T-helper 17 cell (primary cell): ENCODE measurements at regions not wholly inside any gene's neighbourhood (a gene's known extent, or its start where the extent isn't known, plus 50 kb on each side); places are given as distances from the start of the nearest gene placed in this dataset.

Source experiments
- ATAC-seq: fragments of 150-1000 bp; cut with Tn5 transposase; 2 replicates; pipeline ENCODE4 v1.10.0; 2021; ENCODE audit warnings: mild to moderate bottlenecking, moderate library complexity
- DNase-seq, 3 donors: peaks; one replicate each; pipeline versions ENCODE4 v3.0.0 to v3.0.0-alpha.2; 2020 to 2021
- H3K9me3 ChIP-seq: one replicate; pipeline ENCODE4 v1.7.0; 2013; ENCODE audit warnings: low read length, mild to moderate bottlenecking; ENCODE audit not compliant: control insufficient read depth, poor library complexity, severe bottlenecking
- H3K27ac Mint-ChIP-seq: one replicate; pipeline ENCODE4 v1.8.0; 2022; ENCODE audit warnings: mild to moderate bottlenecking, moderate library complexity, mixed read lengths
- H3K27me3 Mint-ChIP-seq: one replicate; pipeline ENCODE4 v1.8.0; 2022; ENCODE audit warnings: mixed read lengths
- H3K36me3 Mint-ChIP-seq: one replicate; pipeline ENCODE4 v1.8.0; 2022; ENCODE audit warnings: low read depth, mixed read lengths
- H3K4me1 Mint-ChIP-seq: one replicate; pipeline ENCODE4 v1.8.0; 2022; ENCODE audit warnings: mild to moderate bottlenecking, mixed read lengths
- H3K4me3 Mint-ChIP-seq: one replicate; pipeline ENCODE4 v1.8.0; 2022; ENCODE audit warnings: mild to moderate bottlenecking, moderate library complexity, mixed read lengths

DNA sequence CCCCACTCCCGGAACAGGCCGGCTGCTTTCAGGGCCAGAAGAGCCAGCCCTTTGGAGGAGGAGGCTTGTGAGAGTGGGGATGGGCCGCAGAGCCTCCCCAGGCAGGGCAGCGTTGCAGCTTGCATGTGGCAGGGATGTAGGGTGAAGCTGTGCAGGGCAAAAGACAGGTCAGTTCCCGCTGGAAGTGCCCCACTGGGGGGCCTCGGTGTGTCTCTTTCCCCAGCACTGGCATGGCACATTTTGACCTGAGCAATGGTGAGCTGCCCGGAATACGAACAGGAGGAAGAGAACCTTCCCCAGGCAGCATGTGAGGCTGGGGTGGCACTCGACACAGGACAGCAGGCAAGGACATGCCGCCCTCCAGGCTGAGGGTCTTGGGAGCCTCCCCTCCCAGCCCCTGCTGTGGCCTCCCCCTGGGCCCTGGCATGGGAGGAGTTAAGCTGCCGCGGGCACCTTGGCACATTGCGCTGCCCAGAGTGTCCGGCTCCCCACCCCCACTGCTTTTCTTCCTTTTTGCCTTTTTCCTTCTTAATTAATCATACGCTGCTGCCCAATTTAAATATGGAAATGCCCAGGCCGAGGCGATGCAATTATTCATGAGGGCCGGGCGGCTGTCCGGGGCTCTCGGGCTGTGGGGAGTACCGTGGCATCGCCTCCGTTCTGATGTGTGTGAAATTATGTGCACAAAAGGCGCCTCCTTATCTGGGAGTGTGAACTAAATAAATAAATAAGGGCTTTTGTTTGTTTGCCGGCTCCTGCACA lies 76.0 kb upstream of the WNT7B start:
- H3K4me1 Mint-ChIP-seq: peaks cover 35% of the 10 kb centered on the region
- H3K4me3 Mint-ChIP-seq: peak overlapping the region; percentile 96
- DNase-seq (peak in 1 of 3 donors; percentile 4), ATAC-seq (peak; percentile 12)
- H3K27ac Mint-ChIP-seq: peak overlapping the region; percentile 96
- peaks cover 2% of the 10 kb centered on the region for H3K36me3 Mint-ChIP-seq
- H3K9me3 ChIP-seq: no peaks in the 10 kb centered on the region
- no peaks in the 10 kb centered on the region for H3K27me3 Mint-ChIP-seq

DNA sequence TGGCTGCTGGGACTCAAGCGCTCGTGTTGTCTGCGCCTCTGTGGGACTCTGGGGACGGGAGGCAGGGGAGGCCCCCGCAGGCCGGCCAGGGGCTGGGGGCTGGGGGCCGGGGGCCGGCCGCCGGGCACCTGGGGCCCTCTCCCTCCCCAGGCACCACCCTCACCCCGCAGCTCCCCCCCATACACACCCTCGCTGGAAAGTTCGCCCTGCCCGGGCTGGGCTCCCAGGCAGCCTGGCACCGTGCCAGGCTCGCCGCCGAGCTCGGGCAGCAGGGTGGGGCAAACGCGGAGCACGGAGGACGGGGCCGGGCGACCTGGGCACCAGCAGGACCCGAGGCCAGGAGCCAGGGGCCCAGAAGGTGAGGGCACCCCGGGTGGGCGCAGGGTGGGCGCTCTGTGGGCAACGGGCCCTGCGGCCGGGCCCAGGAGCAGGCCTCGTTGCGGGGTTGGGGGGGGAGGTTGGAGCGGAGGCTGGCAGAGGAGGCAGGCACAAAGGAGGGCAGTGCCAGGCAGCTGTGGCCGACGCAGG lies 76.7 kb upstream of the WNT7B start:
- Mint-ChIP-seq H3K4me3 (peak overlapping the region; percentile 96), H3K4me1 (peaks cover 38% of the 10 kb centered on the region), H3K27ac (peak overlapping the region; percentile 96), H3K36me3 (peaks cover 2% of the 10 kb centered on the region), H3K27me3 (no peaks in the 10 kb centered on the region)
- peak; percentile 34 to 53 (median 37) for DNase-seq
- peak; percentile 62 for ATAC-seq
- H3K9me3 ChIP-seq: no peaks in the 10 kb centered on the region

DNA sequence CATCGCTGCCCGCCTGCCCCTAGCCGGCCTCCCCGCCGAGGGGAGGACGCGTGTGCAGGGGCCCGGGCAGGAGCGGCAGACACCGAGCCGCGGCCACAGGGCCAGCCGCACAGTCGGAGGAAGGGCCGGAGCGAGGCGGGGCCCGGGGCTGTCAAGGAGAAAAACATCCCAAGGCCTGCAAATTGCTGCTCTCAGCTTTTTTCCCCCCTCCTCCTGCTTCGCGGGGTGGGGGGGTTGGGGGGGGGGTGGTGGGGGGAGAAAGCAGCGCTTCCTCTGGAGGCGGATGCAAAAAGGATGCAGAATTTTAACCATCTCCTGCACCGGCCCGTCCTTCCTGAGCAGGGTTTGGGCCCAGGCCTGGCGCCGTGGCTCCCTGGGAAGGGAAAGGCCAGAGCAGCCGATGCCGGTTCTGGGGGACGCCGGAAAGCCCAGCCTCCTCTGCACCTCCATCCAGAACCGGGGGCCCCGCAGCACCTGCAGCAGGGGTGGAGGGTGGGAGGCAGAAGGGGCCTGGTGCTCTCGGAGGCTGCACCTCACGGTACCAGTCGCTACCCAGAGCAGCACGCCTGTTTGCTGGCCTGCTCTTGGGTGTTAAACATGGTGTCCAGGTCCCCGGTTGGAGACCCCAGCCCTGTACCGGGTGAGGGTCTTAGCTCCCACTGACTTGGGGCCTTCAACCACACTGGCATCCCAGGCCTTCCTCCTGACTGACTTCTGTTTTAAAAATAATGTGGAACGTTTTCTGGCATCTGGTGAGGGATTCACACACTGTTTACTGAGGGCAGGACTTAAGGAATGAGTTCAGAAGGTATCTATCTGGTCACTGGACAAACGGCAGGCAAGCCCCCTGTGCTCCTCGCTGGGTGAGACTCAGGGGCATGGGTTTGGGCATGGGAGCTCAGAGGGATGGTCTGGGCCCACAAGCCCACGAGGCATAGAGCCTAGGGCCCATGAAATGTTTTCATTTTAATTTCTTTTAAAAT lies 77.4 kb upstream of the WNT7B start:
- no peak for DNase-seq
- peaks cover 41% of the 10 kb centered on the region for H3K4me1 Mint-ChIP-seq
- peak; percentile 35 for ATAC-seq
- H3K36me3 Mint-ChIP-seq: peaks cover 2% of the 10 kb centered on the region
- peak overlapping the region; percentile 94 for H3K27ac Mint-ChIP-seq
- H3K4me3 Mint-ChIP-seq: peak overlapping the region; percentile 96
- no peaks in the 10 kb centered on the region for H3K27me3 Mint-ChIP-seq
- H3K9me3 ChIP-seq: no peaks in the 10 kb centered on the region

DNA sequence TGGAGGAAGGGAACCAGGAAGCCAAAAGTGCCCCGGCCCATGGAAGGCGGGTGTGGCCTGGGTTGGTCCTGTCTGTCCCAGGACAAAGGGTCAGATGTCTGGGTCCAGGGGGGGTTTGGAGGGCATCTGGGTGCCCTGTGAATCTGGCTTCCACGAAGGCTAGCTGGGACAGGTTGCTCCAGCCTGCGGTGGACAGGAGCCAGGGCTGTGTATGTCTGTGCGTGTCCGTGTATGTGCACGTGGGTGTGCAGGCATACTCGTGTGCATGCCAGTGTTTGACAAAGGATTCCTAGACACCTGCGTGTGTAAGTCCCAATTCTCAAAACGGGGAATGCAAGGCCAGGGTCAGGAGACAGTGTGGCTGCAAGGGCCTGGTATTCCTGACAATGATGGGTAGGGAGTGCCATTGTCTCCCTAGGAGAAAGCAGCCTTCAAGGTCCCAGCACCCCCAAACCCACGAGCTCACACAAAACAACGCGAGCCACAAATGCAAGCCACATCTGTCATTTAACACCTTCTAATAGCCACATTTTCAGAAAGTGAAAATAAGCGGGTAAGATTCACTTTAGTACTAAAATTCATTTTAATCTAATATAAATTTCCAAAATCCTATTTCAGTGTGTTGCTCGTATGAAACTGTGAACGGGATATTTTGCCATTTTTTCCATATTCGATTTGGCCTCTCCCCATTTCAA lies 78.4 kb upstream of the WNT7B start:
- peak overlapping the region; percentile 94 for H3K27ac Mint-ChIP-seq
- no peak for DNase-seq
- H3K36me3 Mint-ChIP-seq: peaks cover 2% of the 10 kb centered on the region
- H3K4me3 Mint-ChIP-seq: peak overlapping the region; percentile 96
- peaks cover 39% of the 10 kb centered on the region for H3K4me1 Mint-ChIP-seq
- H3K27me3 Mint-ChIP-seq: no peaks in the 10 kb centered on the region
- no peak for ATAC-seq
- H3K9me3 ChIP-seq: no peaks in the 10 kb centered on the region

DNA sequence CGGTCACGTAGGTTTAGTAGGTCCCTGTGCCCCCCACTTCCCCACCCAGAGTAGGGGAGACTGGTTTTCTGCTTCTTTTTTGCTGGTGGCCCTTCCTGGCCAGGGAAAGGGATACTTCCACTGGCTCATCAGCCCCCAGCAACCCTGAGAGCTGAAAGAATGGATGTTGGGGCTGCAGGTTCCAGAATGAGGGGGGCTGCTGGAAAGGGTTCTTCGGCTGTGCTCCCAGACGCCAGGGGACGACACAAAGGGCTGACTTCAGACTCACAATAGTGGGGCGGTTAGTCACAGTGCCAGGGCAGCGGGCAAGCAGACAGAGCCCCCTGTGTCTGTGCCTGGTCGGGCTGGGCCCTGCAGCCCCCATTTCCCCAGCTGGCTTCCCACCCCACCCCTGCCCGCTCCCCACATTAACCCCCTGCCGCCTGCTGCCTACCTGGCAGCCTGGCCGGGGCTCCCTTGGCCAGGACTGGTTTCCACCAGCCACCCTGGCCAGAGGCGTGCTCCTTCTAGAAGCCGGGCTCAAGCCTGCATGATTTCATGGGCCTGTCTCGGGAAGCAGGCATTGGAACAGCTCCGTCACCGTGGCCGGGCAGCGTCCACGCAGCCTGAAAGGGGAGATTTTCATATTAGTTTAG lies 79.1 kb upstream of the WNT7B start:
- ATAC-seq (no peak), DNase-seq (no peak)
- Mint-ChIP-seq H3K36me3 (peaks cover 2% of the 10 kb centered on the region), H3K4me3 (peak overlapping the region; percentile 50), H3K27ac (peak overlapping the region; percentile 94), H3K27me3 (no peaks in the 10 kb centered on the region), H3K4me1 (peaks cover 37% of the 10 kb centered on the region)
- H3K9me3 ChIP-seq: no peaks in the 10 kb centered on the region

DNA sequence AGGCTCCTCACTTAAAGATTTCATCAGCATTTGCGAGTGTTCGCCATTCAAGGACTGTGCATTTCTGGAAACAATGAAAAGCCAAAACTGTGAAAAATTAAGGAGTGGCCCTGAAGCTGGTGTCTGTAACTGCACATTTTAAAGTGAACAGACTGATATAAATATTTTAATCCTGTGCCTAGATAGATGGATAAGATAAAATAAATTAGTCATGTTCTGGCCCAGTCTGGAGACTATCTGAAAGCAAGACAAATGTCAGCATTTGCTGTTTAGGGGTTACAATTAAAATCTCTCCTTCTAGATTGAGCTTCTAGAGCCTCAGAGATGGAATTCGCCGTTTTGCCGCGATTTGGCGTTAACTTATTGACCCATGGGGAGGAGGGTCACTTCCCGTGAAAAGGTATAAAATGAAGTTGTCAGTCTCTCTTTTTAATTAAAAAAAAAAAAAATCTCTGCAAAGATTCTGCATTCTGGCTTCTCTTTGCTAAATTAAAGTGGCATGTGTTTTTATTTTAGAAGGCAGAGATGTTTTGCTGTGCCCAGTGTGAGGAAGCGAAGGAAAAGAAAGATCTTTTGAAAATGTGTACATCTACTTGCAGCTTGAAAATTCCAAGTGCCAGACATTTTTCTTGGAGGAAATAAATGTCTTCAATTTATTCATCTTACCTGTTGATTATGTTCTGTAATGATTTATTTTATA lies 79.7 kb upstream of the WNT7B start:
- Mint-ChIP-seq H3K27ac (peak overlapping the region; percentile 94), H3K36me3 (peaks cover 2% of the 10 kb centered on the region), H3K4me1 (peaks cover 32% of the 10 kb centered on the region), H3K27me3 (no peaks in the 10 kb centered on the region), H3K4me3 (no peak overlapping the region)
- H3K9me3 ChIP-seq: no peaks in the 10 kb centered on the region
- DNase-seq (no peak), ATAC-seq (no peak)

DNA sequence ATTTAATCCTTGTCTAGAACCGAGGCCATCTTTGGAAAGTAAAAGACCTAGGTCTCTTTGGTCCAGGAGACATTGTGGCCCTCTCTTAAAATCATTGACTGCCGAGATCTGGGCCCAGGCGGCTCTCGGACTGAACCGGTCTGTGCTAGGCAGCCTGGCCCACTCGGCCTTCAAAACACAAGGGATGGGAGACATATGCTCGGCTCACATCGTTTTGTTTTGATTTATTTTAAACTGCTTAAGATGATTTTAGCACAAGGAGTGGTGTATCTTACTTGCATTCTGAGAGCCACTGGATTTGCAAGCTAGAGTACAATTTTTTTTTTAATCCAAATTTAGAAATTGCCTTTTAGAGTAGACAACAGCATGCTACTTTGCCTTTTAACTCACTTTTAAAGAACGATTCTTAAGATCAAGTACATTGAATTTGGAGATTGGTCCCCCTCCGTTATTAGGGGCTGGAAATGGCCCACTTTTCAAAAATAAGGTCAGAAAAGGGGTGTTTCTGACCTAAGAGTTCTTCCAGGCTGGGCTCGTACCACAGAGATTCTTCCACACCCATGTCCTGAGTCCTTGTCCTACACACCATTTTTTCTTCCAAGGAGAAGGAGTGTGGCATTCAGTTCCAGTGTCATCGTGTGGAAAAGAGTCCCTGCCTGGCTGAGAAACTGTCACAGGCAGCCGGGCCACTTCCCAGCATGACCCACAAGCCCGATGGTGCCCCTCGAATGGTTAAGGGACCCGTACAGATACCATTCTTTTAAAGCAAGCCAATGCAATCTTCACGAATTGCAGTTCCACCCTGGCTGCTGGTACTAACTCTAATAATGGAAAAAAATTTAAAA lies 80.5 kb upstream of the WNT7B start:
- Mint-ChIP-seq H3K36me3 (peaks cover 3% of the 10 kb centered on the region), H3K27me3 (no peaks in the 10 kb centered on the region), H3K4me1 (peaks cover 31% of the 10 kb centered on the region), H3K27ac (peak overlapping the region; percentile 94), H3K4me3 (peak overlapping the region; percentile 67)
- H3K9me3 ChIP-seq: no peaks in the 10 kb centered on the region
- DNase-seq (no peak), ATAC-seq (no peak)

DNA sequence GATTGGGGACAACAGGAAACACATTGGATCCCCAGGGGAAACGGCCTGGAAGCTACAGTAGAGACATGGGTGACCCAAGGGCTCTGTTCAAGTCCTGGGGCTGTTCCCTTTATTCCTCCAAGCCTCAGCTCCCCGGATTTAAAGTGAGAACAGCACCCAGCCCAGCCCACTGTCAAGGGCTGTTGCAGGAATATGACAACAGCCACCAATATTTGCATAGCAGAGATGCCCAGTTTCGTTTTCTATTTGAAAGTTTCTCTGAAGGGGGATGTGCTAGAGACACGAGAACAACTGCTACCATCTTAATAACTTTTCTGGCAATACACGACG lies 81.1 kb upstream of the WNT7B start:
- ATAC-seq (peak; percentile 75), DNase-seq (peak in 1 of 3 donors; percentile 15)
- Mint-ChIP-seq H3K36me3 (peaks cover 3% of the 10 kb centered on the region), H3K4me3 (peak overlapping the region; percentile 67), H3K4me1 (peaks cover 32% of the 10 kb centered on the region), H3K27ac (peak overlapping the region; percentile 94), H3K27me3 (no peaks in the 10 kb centered on the region)
- no peaks in the 10 kb centered on the region for H3K9me3 ChIP-seq

DNA sequence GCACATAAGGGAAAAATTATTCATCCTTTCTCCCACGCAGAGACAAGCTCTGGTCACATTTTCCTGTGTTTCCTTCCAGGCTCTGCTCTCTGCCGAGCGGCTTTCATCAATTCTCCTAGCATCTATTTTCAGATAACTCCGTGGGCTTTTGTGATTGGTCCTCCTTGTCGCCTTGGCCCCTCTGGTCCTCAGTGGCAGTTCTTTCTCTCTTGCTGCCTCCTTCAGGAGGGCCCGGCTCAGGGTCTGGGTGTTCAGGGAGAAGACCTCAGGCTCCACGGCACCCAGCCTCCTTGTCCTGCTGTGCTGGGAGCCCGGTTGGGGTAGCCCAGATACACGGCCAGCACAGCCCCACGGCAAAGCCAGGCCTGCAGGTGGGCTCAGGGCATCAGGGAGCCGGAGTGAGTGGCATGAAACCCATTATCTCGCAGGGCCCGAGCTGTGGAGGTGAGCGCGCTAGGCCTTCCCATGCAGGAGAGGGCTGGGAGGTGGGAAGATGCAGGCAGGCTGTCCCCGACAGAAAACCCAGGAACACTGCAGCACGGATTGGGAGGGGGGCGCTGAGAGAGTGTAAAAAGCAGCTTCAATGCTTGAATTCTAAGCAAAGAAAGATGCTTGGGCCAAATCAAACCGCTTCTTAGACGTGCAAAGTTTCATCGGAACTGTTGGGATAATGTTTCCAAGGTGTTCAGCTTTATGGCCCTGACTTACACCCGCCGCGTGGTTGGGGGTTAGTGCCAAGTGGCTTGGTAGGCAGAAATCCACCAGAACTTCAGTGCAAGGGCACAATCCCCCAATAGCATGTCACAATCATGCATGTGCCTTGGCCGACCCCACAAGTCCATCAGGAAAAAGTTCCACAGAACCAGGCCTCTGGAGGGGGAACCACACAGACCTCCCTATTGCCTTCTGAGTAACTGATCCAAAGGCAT lies 81.9 kb upstream of the WNT7B start:
- DNase-seq (peak in 1 of 3 donors; percentile 3), ATAC-seq (no peak)
- H3K36me3 Mint-ChIP-seq: peaks cover 2% of the 10 kb centered on the region
- H3K4me1 Mint-ChIP-seq: peaks cover 37% of the 10 kb centered on the region
- peak overlapping the region; percentile 94 for H3K27ac Mint-ChIP-seq
- H3K4me3 Mint-ChIP-seq: peak overlapping the region; percentile 67
- no peaks in the 10 kb centered on the region for H3K27me3 Mint-ChIP-seq
- no peaks in the 10 kb centered on the region for H3K9me3 ChIP-seq

DNA sequence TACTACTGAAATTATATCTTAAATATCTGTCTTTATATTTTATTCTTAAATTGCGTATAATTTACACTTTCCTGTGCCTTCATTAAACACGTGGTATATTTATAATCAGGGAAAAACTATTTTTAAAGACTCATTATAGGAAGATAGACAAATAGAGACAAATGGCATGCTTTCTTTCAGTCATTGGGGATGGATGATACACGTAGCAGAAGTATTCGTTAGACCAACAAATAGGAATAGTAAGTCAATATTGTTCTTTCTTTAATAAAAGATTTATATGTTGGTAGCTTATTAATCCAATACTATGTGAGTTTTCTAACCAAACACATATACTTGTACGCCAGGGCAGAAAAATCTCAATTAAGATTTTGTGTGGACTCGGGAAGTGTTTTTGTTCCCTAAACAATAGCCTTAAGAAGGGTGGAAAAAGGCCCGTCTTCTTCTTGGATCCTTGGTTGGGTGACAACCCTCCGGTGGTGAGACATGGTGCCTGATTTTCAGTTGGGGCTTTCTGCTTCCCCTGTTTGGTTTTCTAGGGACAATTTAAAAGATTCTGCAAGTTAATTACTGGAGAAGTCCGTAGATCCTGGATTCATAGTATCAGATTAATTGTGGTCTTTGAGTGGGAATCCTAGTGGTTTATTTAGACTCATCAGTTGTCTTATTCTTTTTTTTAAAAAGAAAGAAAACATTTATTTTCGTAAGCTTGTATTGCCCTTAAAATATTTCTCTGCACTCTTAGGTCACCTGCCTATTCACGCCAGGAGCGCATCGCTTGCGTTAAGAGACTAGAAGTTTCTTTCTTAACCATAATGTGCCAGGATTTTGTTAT lies 83.5 kb upstream of the WNT7B start:
- Mint-ChIP-seq H3K4me1 (peaks cover 40% of the 10 kb centered on the region), H3K27ac (no peak overlapping the region), H3K4me3 (no peak overlapping the region), H3K36me3 (peaks cover 2% of the 10 kb centered on the region), H3K27me3 (no peaks in the 10 kb centered on the region)
- H3K9me3 ChIP-seq: no peaks in the 10 kb centered on the region
- ATAC-seq (no peak), DNase-seq (no peak)
